GM18511 (cell line): ENCODE measurements at regions not wholly inside any gene's neighbourhood (a gene's known extent, or its start where the extent isn't known, plus 50 kb on each side); places are given as distances from the start of the nearest gene placed in this dataset.
"Not testable (repeated sequence)": the region's sequence is repeated elsewhere in the genome, so short reads cannot be mapped to it uniquely, and the experiment has no call there.

ENCODE experiments used
- ATAC-seq: cut with Tn5 transposase; IDR thresholded peaks from one replicate; pipeline ENCODE4 v1.9.1; 2021; ENCODE audit warnings: mild to moderate bottlenecking, moderate library complexity; ENCODE audit not compliant: unreplicated experiment

DNA sequence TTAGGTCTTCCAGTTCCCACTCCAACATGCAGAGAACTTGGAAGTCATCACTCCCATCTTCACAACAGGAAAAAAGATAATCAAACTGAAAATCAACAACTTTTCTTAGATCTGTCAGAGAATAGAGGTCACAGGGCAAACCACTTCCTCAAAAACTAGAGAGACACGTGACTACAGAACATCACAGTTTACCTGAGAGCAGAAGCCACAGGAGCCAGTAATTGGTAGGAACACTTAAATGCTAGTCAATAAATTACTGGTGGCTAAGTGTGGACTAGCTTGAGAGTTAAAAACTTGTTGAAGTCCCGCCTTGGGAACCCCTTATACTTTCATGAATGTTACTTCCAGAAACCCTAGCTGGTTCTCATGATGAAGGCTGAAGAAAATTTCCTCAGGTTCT lies 81.1 kb downstream of the THSD1 start:
- ATAC-seq: peak; percentile 74

DNA sequence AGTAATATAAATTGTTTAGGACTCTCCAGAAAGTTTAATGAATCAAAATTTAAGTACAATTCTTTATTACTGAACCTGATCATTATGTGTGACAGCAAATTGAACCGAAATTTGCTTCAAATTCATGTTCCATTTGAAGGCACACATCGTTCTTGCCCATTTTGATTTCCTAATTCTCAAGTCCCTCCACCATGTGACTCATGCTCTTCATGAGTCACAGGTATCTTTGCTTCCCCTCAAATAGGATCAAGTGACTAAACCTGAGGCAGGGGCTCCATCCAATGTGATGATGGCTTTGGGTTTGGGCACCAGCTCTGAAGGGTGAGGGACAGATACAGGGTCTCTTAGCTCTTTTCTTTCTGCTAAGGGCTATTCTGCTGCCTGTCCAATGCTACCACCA lies 86.1 kb downstream of the THSD1 start:
- no peak for ATAC-seq

DNA sequence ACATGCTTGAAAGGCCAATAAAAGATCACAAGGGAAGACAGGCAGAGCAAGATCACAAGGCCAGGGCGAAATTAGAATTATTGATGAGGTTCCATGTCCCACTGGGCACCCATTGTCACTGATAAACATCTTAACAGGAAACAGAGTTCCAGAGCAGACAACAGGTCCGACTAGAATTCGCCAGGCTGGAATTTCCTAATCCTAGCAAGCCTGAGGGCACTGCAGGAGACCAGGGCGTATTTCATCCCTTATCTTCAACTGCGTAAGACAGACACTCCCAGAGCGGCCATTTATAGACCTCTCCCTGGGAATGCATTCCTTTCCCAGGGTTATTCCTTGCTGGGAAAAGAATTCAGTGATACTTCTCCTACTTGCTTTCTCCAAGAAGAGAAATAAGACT lies 96.1 kb downstream of the THSD1 start:
- ATAC-seq: not testable (repeated sequence)

DNA sequence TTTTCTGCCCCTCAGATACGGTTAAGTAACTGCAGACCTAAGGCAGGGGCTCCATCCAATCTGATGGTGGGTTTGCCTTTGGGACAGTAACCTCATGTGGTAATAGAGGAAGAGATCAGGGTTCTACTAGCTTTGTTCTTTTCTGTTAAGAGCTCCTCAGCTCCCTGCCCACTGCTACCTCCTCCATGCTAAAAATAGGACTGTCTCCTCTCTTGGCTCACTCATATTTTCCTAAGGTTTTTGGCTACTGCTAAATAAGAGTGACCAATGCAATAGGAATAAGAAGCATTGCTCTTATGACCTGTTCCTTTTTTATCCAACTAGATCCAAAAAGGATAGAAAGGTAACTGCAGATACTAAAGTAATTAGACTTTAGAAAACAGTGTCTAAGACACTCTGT lies 99.6 kb downstream of the THSD1 start:
- ATAC-seq: not testable (repeated sequence)

DNA sequence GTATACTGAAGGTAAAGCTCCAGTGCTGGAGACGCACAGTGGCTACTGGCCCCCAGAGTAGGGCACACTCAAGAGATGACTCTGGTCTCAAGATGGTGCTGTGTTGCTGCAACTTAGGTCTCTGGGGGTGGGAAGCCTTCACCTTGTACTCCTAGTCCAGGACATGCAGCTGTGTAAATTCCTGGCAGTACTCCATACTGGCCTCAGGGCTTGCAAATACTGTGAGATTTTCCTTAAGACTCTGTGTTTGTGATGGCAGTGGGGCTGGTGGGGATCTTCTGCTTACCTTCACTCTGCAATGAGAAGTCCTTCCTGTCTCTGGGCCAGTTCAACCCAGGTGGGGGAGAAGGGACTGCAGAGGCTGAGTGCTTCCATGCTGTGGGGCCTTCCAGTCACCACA lies 102.9 kb downstream of the THSD1 start:
- ATAC-seq: not testable (repeated sequence)

- ATAC-seq: not testable (repeated sequence)
Observed at GRCh38 chr13:52302688-52303087, 103.3 kb downstream of the THSD1 start.

- not testable (repeated sequence) for ATAC-seq
Observed at GRCh38 chr13:52301810-52302400, 104.1 kb downstream of the THSD1 start.

DNA sequence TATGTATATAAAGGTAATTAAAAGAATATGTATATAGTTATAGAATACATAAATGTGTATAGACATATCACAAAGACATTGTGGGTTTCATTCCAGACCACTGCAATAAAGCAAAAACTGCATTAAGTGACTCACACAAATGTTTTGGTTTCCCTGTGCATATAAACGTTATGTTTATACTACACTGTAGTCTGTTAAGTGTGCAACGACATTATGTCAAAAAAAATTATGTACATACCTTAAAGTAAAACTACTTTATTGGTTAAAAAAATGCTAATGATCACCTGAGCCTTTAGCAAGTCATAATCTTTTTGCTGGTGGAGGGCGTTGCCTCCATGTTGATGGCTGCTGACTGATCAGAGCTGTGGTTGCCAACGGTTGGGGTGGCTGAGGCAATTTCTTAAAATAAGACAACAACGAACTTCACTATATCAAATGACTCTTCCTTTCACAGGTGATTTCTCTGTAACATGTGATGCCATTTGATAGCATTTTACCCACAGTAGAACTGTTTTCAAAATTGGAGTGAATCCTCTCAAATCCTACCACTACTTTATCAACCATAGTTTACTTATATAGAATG lies 107.8 kb downstream of the THSD1 start:
- not testable (repeated sequence) for ATAC-seq

DNA sequence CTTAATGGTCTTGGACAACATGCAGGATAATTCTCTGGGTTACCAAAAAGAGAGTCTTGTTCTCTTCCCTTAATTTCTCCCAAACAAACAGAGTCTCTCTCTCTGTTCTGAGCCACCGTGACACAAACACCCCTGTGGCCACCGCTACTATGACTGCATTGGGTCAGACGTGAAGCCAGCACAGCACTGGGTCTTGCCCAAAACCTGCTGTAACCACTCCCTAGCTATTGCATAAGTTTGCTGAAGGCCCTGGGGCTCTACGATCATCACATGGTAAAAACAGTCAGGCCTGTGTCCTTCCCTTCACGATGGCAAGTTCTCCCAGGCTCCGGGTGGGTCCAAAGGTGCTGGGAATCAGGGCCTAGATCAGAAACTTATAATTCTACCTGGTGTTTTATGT lies 117.1 kb downstream of the THSD1 start:
- ATAC-seq: not testable (repeated sequence)

GRCh38 chr13:52281387-52281786 lies 122.0 kb upstream of the NEK3 start:
- ATAC-seq: not testable (repeated sequence)

- ATAC-seq: not testable (repeated sequence)
Observed at GRCh38 chr13:52279408-52279807, 120.0 kb upstream of the NEK3 start.

DNA sequence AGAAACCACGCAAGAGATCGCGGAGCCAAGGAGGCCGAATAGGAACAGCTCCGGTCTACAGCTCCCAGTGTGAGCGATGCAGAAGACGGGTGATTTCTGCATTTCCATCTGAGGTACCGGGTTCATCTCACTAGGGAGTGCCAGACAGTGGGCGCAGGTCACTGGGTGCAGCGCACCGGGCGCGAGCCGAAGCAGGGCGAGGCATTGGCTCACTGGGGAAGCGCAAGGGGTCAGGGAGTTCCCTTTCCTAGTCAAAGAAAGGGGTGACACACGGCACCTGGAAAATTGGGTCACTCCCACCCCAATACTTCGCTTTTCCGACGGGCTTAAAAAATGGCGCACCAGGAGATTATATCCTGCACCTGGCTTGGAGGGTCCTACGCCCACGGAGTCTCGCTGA lies 94.9 kb upstream of the NEK3 start:
- not testable (repeated sequence) for ATAC-seq

GRCh38 chr13:52240752-52241151 lies 81.4 kb upstream of the NEK3 start:
- ATAC-seq: peak; percentile 92

GRCh38 chr13:52235900-52236595 lies 76.7 kb upstream of the NEK3 start:
- peak; percentile 66 for ATAC-seq

- ATAC-seq: not testable (repeated sequence)
Observed at GRCh38 chr13:52234928-52235327, 75.5 kb upstream of the NEK3 start.

GRCh38 chr13:52223063-52223462 lies 63.7 kb upstream of the NEK3 start:
- not testable (repeated sequence) for ATAC-seq

DNA sequence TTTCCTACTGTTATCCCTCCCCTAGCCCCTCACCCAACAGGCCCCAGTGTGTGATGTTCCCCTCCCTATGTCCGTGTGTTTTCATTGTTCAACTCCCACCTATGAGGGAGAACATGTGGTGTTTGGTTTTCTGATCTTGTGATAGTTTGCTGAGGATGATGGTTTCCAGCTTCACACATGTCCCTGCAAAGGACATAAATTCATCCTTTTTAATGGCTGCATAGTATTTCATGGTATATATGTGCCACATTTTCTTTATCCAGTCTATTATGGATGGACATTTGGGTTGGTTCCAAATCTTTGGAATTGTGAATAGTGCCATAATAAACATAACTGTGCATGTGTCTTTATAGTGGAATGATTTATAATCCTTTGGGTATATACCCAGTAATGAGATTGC lies 54.5 kb upstream of the NEK3 start:
- not testable (repeated sequence) for ATAC-seq

GRCh38 chr13:52212886-52213285 lies 53.5 kb upstream of the NEK3 start:
- ATAC-seq: not testable (repeated sequence)

GRCh38 chr13:52211416-52211776 lies 52.0 kb upstream of the NEK3 start:
- not testable (repeated sequence) for ATAC-seq

GRCh38 chr13:52210564-52211415 lies 51.4 kb upstream of the NEK3 start:
- ATAC-seq: not testable (repeated sequence)
